ENCODE measurements at regions not wholly inside any gene's neighbourhood (a gene's known extent, or its start where the extent isn't known, plus 50 kb on each side); places are given as distances from the start of the nearest gene placed in this dataset.

GRCh38 chr10:130567436-130567835, 431.2 kb downstream of the GLRX3 start:
- no peaks in the 10 kb centered on the region for H4K20me1 ChIP-seq (ENCODE audit: control insufficient read depth, insufficient read depth, insufficient read length)
- no peaks in the 10 kb centered on the region for H3K9me3 ChIP-seq (ENCODE audit: control insufficient read depth, low read depth, low read length)
- H3K4me1 ChIP-seq (ENCODE audit: insufficient read depth, low read length): no peaks in the 10 kb centered on the region
- H2BK15ac ChIP-seq (ENCODE audit: low read depth, low read length): no peak overlapping the region
- Mint-ChIP-seq H3K4me1 (no peaks in the 10 kb centered on the region), H3K27ac (no peak overlapping the region), H3K36me3 (ENCODE audit: insufficient read depth in 1 of 3, low read depth in 3 of 3) (peaks cover 0 to 2% (median 0%) of the 10 kb centered on the region in 3 experiments; a peak in 2 of 7 replicates), H3K4me3 (0 out of 5 replicates have a peak overlapping the region, but pooled peaks of 1 of the 2 experiments have one; percentile 54), H3K27me3 (ENCODE audit: low read depth) (peaks cover 2% of the 10 kb centered on the region), H3K9me3 (peaks cover 0 to 2% of the 10 kb centered on the region in 2 experiments; a peak in 1 of 5 replicates)
- no peak overlapping the region for H3K9ac ChIP-seq (ENCODE audit: extremely low read depth, insufficient read length, low read length)
- H2BK5ac ChIP-seq (ENCODE audit: insufficient read length, low read length): no peak overlapping the region
- no peaks in the 10 kb centered on the region for H3K23me2 ChIP-seq (ENCODE audit: insufficient read length, low read depth, low read length, poor library complexity, severe bottlenecking)
- no peaks in the 10 kb centered on the region for H3K79me1 ChIP-seq (ENCODE audit: insufficient read depth, low read depth, low read length, poor library complexity, severe bottlenecking)
- no peak overlapping the region for H3K27ac ChIP-seq (ENCODE audit: insufficient read length, low read depth, low read length)
- no peak overlapping the region for H2BK120ac ChIP-seq (ENCODE audit: low read depth, low read length, poor library complexity, severe bottlenecking)
- H4K5ac ChIP-seq (ENCODE audit: insufficient read length, low read depth, low read length): no peak overlapping the region
- TF ChIP-seq CTCF (conservative IDR thresholded peaks at IDR 0.05): no peak
- H3K23ac ChIP-seq (ENCODE audit: insufficient read length, low read depth, low read length): no peak overlapping the region
- DNase-seq: no peak
- H3K14ac ChIP-seq (ENCODE audit: insufficient read depth, low read length): no peak overlapping the region
- no peak overlapping the region for H3K56ac ChIP-seq (ENCODE audit: insufficient read length, low read depth, low read length)
- H4K8ac ChIP-seq (replicated peaks; ENCODE audit: insufficient read length, low read depth, low read length): no peak overlapping the region
- no peak overlapping the region for H4K91ac ChIP-seq (ENCODE audit: insufficient read length, low read depth, low read length)
- H3K27me3 ChIP-seq (ENCODE audit: insufficient read depth, low read length): no peaks in the 10 kb centered on the region
- no peak overlapping the region for H2AK5ac ChIP-seq (ENCODE audit: insufficient read length, low read length)
- H3K4me2 ChIP-seq (ENCODE audit: insufficient read depth, insufficient read length, low read length): no peak overlapping the region
- H3K79me2 ChIP-seq (ENCODE audit: insufficient read depth, low read length): no peaks in the 10 kb centered on the region
- H2BK12ac ChIP-seq (ENCODE audit: insufficient read length, low read depth, low read length): no peak overlapping the region
- H3K4ac ChIP-seq (ENCODE audit: low read depth, low read length): no peak overlapping the region
- H2BK20ac ChIP-seq (ENCODE audit: low read depth, low read length, poor library complexity, severe bottlenecking): no peak overlapping the region
- H3K18ac ChIP-seq (ENCODE audit: insufficient read length, low read depth, low read length): no peak overlapping the region
- H3T11ph ChIP-seq (ENCODE audit: low read length): no peak overlapping the region
- no peak overlapping the region for H2AFZ ChIP-seq (ENCODE audit: low read length)
- WGBS (ENCODE audit: extremely low coverage, insufficient read length, low lambda C conversion rate): no CpG with 5 or more reads among the region's 31 CpGs

Data from H9 (cell line).